D721Med (cell line): ENCODE measurements at regions not wholly inside any gene's neighbourhood (a gene's known extent, or its start where the extent isn't known, plus 50 kb on each side); places are given as distances from the start of the nearest gene placed in this dataset.

Source experiments
- DNase-seq: peaks from one replicate; pipeline ENCODE4 v3.0.0; 2011; ENCODE audit warnings: low spot score; ENCODE audit not compliant: insufficient read length
- FAIRE-seq: peaks from 2 replicates; lab custom pipeline; 2011; peaks lifted over from hg19 to GRCh38; lab: Jason Lieb, UNC
- CTCF ChIP-seq: IDR thresholded peaks from 2 replicates; pipeline ENCODE4 v1.5.1; 2012; ENCODE audit warnings: mild to moderate bottlenecking, control low read depth; ENCODE audit not compliant: insufficient read depth; ENCODE audit errors: missing control alignments

GRCh38 chr4:56112377-56112776 lies 163.6 kb downstream of the CEP135 start:
- FAIRE-seq (no peak), DNase-seq (no peak)
- no peak for TF ChIP-seq CTCF

GRCh38 chr4:56106180-56107147 lies 157.7 kb downstream of the CEP135 start:
- DNase-seq (no peak), FAIRE-seq (peak; percentile 60)
- no peak for TF ChIP-seq CTCF

- no peak for DNase-seq
- TF ChIP-seq CTCF, result no peak
- no peak for FAIRE-seq
Observed at GRCh38 chr4:56104188-56104587, 155.4 kb downstream of the CEP135 start.

GRCh38 chr4:56102601-56103000 lies 153.9 kb downstream of the CEP135 start:
- FAIRE-seq (peak; percentile 86), DNase-seq (no peak)
- no peak for TF ChIP-seq CTCF

- FAIRE-seq, result no peak
- TF ChIP-seq CTCF, result no peak
- DNase-seq, result no peak
Observed at GRCh38 chr4:56099378-56099786, 150.6 kb downstream of the CEP135 start.

GRCh38 chr4:56093576-56093975 lies 144.8 kb downstream of the CEP135 start:
- no peak for TF ChIP-seq CTCF
- DNase-seq, result no peak
- FAIRE-seq, result no peak

- no peak for FAIRE-seq
- TF ChIP-seq CTCF, result no peak
- no peak for DNase-seq
Observed at GRCh38 chr4:56092540-56092939, 143.8 kb downstream of the CEP135 start.
